ENCODE measurements at regions not wholly inside any gene's neighbourhood (a gene's known extent, or its start where the extent isn't known, plus 50 kb on each side); places are given as distances from the start of the nearest gene placed in this dataset.

GRCh38 chr18:60873708-60874107 lies 459.5 kb upstream of the CDH20 start:
- Histone ChIP-seq H4K8ac (replicated peaks; ENCODE audit: insufficient read length, low read depth, low read length) (no peak overlapping the region), H2BK15ac (ENCODE audit: low read depth, low read length) (no peak overlapping the region), H2BK5ac (ENCODE audit: insufficient read length, low read length) (no peak overlapping the region), H3K4me1 (ENCODE audit: insufficient read depth, low read length) (peaks cover 4% of the 10 kb centered on the region; the same call in 1 of the 2 replicates), H4K20me1 (ENCODE audit: control insufficient read depth, insufficient read depth, insufficient read length) (no peaks in the 10 kb centered on the region), H2BK120ac (ENCODE audit: low read depth, low read length, poor library complexity, severe bottlenecking) (no peak overlapping the region), H2BK20ac (ENCODE audit: low read depth, low read length, poor library complexity, severe bottlenecking) (no peak overlapping the region), H2AFZ (ENCODE audit: low read length) (no peak overlapping the region), H3K79me2 (ENCODE audit: insufficient read depth, low read length) (no peaks in the 10 kb centered on the region), H3K18ac (ENCODE audit: insufficient read length, low read depth, low read length) (no peak overlapping the region), H3K4ac (ENCODE audit: low read depth, low read length) (no peak overlapping the region), H2BK12ac (ENCODE audit: insufficient read length, low read depth, low read length) (no peak overlapping the region), H3K23ac (ENCODE audit: insufficient read length, low read depth, low read length) (no peak overlapping the region), H3K27ac (ENCODE audit: insufficient read length, low read depth, low read length) (no peak overlapping the region), H3K79me1 (ENCODE audit: insufficient read depth, low read depth, low read length, poor library complexity, severe bottlenecking) (no peaks in the 10 kb centered on the region), H4K91ac (ENCODE audit: insufficient read length, low read depth, low read length) (no peak overlapping the region), H3K56ac (ENCODE audit: insufficient read length, low read depth, low read length) (no peak overlapping the region), H2AK5ac (ENCODE audit: insufficient read length, low read length) (no peak overlapping the region), H3K23me2 (ENCODE audit: insufficient read length, low read depth, low read length, poor library complexity, severe bottlenecking) (no peaks in the 10 kb centered on the region), H3K14ac (ENCODE audit: insufficient read depth, low read length) (no peak overlapping the region), H4K5ac (ENCODE audit: insufficient read length, low read depth, low read length) (no peak overlapping the region), H3T11ph (ENCODE audit: low read length) (no peak overlapping the region), H3K9me3 (ENCODE audit: control insufficient read depth, low read depth, low read length) (no peaks in the 10 kb centered on the region), H3K9ac (ENCODE audit: extremely low read depth, insufficient read length, low read length) (no peak overlapping the region), H3K27me3 (ENCODE audit: insufficient read depth, low read length) (no peaks in the 10 kb centered on the region), H3K4me2 (ENCODE audit: insufficient read depth, insufficient read length, low read length) (no peak overlapping the region)
- TF ChIP-seq, protein P1, sequence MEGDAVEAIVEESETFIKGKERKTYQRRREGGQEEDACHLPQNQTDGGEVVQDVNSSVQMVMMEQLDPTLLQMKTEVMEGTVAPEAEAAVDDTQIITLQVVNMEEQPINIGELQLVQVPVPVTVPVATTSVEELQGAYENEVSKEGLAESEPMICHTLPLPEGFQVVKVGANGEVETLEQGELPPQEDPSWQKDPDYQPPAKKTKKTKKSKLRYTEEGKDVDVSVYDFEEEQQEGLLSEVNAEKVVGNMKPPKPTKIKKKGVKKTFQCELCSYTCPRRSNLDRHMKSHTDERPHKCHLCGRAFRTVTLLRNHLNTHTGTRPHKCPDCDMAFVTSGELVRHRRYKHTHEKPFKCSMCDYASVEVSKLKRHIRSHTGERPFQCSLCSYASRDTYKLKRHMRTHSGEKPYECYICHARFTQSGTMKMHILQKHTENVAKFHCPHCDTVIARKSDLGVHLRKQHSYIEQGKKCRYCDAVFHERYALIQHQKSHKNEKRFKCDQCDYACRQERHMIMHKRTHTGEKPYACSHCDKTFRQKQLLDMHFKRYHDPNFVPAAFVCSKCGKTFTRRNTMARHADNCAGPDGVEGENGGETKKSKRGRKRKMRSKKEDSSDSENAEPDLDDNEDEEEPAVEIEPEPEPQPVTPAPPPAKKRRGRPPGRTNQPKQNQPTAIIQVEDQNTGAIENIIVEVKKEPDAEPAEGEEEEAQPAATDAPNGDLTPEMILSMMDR (conservative IDR thresholded peaks at IDR 0.05): no peak
- no peak overlapping the region for H3K4me3 Mint-ChIP-seq
- H3K27me3 Mint-ChIP-seq (ENCODE audit: low read depth): no peaks in the 10 kb centered on the region
- DNase-seq: no peak
- H3K9me3 Mint-ChIP-seq: no peaks in the 10 kb centered on the region
- H3K27ac Mint-ChIP-seq: no peak overlapping the region
- no peaks in the 10 kb centered on the region for H3K36me3 Mint-ChIP-seq (ENCODE audit: insufficient read depth in 1 of 3, low read depth in 3 of 3)
- peaks cover 0 to 9% of the 10 kb centered on the region in 2 experiments; a peak in 2 of 4 replicates for H3K4me1 Mint-ChIP-seq
